NCI-H460 (cell line): ENCODE measurements at regions not wholly inside any gene's neighbourhood (a gene's known extent, or its start where the extent isn't known, plus 50 kb on each side); places are given as distances from the start of the nearest gene placed in this dataset.
"Not testable (repeated sequence)": the region's sequence is repeated elsewhere in the genome, so short reads cannot be mapped to it uniquely, and the experiment has no call there.

ENCODE experiments used
- DNase-seq: peaks from one replicate; pipeline ENCODE4 v3.0.0-alpha.2; 2016; ENCODE audit warnings: low read depth; ENCODE audit errors: extremely low read depth

- no peak for DNase-seq
Measured at GRCh38 chr9:86636038-86636437, 281.8 kb upstream of the TUT7 start.

- no peak for DNase-seq
Measured at GRCh38 chr9:86634501-86634900, 280.3 kb upstream of the TUT7 start.

- DNase-seq: no peak
Measured at GRCh38 chr9:86633945-86634344, 279.7 kb upstream of the TUT7 start.

GRCh38 chr9:86632537-86632936 is 278.3 kb upstream of the TUT7 start:
- DNase-seq: no peak

- no peak for DNase-seq
Measured at GRCh38 chr9:86629530-86629929, 275.3 kb upstream of the TUT7 start.

GRCh38 chr9:86626802-86627201 is 272.6 kb upstream of the TUT7 start:
- no peak for DNase-seq

GRCh38 chr9:86624630-86625029 is 270.4 kb upstream of the TUT7 start:
- DNase-seq: no peak

- no peak for DNase-seq
Measured at GRCh38 chr9:86614871-86615849, 260.9 kb upstream of the TUT7 start.

- DNase-seq: no peak
Measured at GRCh38 chr9:86613943-86614342, 259.7 kb upstream of the TUT7 start.

- DNase-seq: not testable (repeated sequence)
Measured at GRCh38 chr9:86611534-86611933, 257.3 kb upstream of the TUT7 start.

- no peak for DNase-seq
Measured at GRCh38 chr9:86605303-86605702, 251.1 kb upstream of the TUT7 start.

GRCh38 chr9:86604741-86605140 is 250.5 kb upstream of the TUT7 start:
- DNase-seq: no peak

GRCh38 chr9:86602715-86603114 is 248.5 kb upstream of the TUT7 start:
- DNase-seq: no peak

- DNase-seq: no peak
Measured at GRCh38 chr9:86601697-86602096, 247.5 kb upstream of the TUT7 start.

- no peak for DNase-seq
Measured at GRCh38 chr9:86600977-86601376, 246.8 kb upstream of the TUT7 start.

- no peak for DNase-seq
Measured at GRCh38 chr9:86600291-86600690, 246.1 kb upstream of the TUT7 start.

GRCh38 chr9:86599561-86599960 is 245.4 kb upstream of the TUT7 start:
- DNase-seq: no peak

- no peak for DNase-seq
Measured at GRCh38 chr9:86598411-86599239, 244.4 kb upstream of the TUT7 start.

- DNase-seq: no peak
Measured at GRCh38 chr9:86594724-86595123, 240.5 kb upstream of the TUT7 start.

GRCh38 chr9:86591472-86591871 is 237.3 kb upstream of the TUT7 start:
- DNase-seq: no peak

- DNase-seq: no peak
Measured at GRCh38 chr9:86589730-86590129, 235.5 kb upstream of the TUT7 start.

- DNase-seq: no peak
Measured at GRCh38 chr9:86589273-86589672, 235.1 kb upstream of the TUT7 start.
